Heart left ventricle (tissue), 13 donors: ENCODE measurements at regions not wholly inside any gene's neighbourhood (a gene's known extent, or its start where the extent isn't known, plus 50 kb on each side); places are given as distances from the start of the nearest gene placed in this dataset.

Source experiments
- CTCF ChIP-seq, 12 donors: fragments of 200-600 bp; sonication (generic) in 4 of 12; IDR thresholded peaks; one replicate each; pipeline versions ENCODE4 v1.5.0 to v1.8.0; 2018 to 2022; ENCODE audit warnings: antibody characterized with exemption in 12 of 12, mild to moderate bottlenecking in 5 of 12
- POLR2A ChIP-seq, 2 donors: fragments of 450-650 bp; IDR thresholded peaks; one replicate each; pipeline ENCODE4 v1.6.1; 2017; ENCODE audit warnings: antibody characterized with exemption in 2 of 2, mild to moderate bottlenecking in 2 of 2, moderate library complexity in 2 of 2
- donor health status: ischemic (EF 13 %, LVEDD 7.1; RV severe dilation, severe dysfunction).
- donor health status: DM: no; HTN: yes; CAD: no.
- donor health status: DM: no; HTN: no; CAD: no.
- donor health status: ischemic (EF 25% LVEDD 6.9; RV normal size, moderate dysfunction).
- donor health status: ischemic (EF 25% LVEDD 5.7; RV mildly dilated, moderate dysfunction).
- donor health status: ischemic (EF 35%, LVEDD 5.7; RV mildly dilated, moderate dysfunction).
- donor health status: nonischemic (EF 11% LVEDD 7.7; RV severe dilation, severe dysfunction).
- donor health status: DM: yes; HTN: yes; CAD: no.
- donor health status: PGD.
- donor health status: ischemic (EF 29% LVEDD 5.4; RV normal size, mild dysfunction).
- donor health status: nonischemic (EF 23%, LVEDD 6.1; RV moderate dilation, normal function).

- TF ChIP-seq CTCF (IDR thresholded peaks at IDR 0.05), result no peak
- TF ChIP-seq POLR2A (IDR thresholded peaks at IDR 0.05), result no peak
Measured at GRCh38 chr1:115526900-115527299, 114.9 kb upstream of the VANGL1 start.
